ENCODE measurements at regions not wholly inside any gene's neighbourhood (a gene's known extent, or its start where the extent isn't known, plus 50 kb on each side); places are given as distances from the start of the nearest gene placed in this dataset.

DNA sequence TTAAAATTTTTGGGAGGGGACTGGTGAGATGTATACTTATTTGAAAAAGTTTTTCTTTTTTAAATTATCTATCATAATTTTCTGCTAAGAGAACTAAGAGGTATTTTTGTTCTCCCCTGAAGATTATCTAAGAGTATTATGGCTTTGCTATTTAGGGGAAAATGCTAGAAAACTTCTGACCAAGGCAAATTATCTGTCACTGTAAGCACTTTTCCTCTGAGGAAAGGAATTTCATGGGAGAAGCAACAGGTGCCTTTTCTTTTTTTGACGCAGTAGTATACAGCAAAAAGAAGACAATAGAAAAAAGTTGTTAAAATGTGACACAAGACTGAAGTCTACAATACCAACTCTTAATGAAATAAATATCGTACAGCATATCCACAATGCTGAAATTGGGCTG, 201.6 kb upstream of the NANOGP8 start:
- Histone ChIP-seq H3K27ac (ENCODE audit: insufficient read depth, low read depth, low read length) (no peak overlapping the region), H3K4me3 (replicated peaks in 1 of 3; ENCODE audit: insufficient read depth in 1 of 3, low read depth in 1 of 3, low read length in 3 of 3) (no peak overlapping the region), H3K9me3 (replicated peaks; ENCODE audit: control insufficient read depth, insufficient read depth, low read length) (no peaks in the 10 kb centered on the region), H3K27me3 (ENCODE audit: control insufficient read depth in 2 of 2, insufficient read depth in 2 of 2, low read length in 2 of 2) (peaks cover 18 to 49% of the 10 kb centered on the region in 2 experiments), H3K79me2 (ENCODE audit: control insufficient read depth, insufficient read depth, low read length) (no peaks in the 10 kb centered on the region), H3K36me3 (ENCODE audit: control insufficient read depth in 2 of 2, extremely low read depth in 1 of 2, insufficient read depth in 2 of 2, low read length in 2 of 2) (no peaks in the 10 kb centered on the region), H2AFZ (ENCODE audit: low read depth, low read length) (no peak overlapping the region), H3K4me2 (ENCODE audit: insufficient read depth, low read length) (no peak overlapping the region), H3K4me1 (ENCODE audit: control insufficient read depth, extremely low read depth, insufficient read depth, low read length) (no peaks in the 10 kb centered on the region), H3K9me1 (replicated peaks; ENCODE audit: control insufficient read depth, extremely low read depth, insufficient read depth, low read length) (no peaks in the 10 kb centered on the region), H4K20me1 (replicated peaks; ENCODE audit: control insufficient read depth, extremely low read depth, insufficient read depth, low read length) (no peaks in the 10 kb centered on the region), H3K9ac (replicated peaks; ENCODE audit: extremely low read depth, insufficient read depth, low read length) (no peak overlapping the region)
- no peak for TF ChIP-seq MYC (IDR thresholded peaks at IDR 0.05; ENCODE audit: low read depth, low read length)
- no peak for TF ChIP-seq JUN (IDR thresholded peaks at IDR 0.05; ENCODE audit: borderline replicate concordance, insufficient read depth, insufficient read length, low read depth)
- TF ChIP-seq, protein P1, sequence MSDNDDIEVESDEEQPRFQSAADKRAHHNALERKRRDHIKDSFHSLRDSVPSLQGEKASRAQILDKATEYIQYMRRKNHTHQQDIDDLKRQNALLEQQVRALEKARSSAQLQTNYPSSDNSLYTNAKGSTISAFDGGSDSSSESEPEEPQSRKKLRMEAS (IDR thresholded peaks at IDR 0.05; ENCODE audit: insufficient read depth, insufficient read length), result no peak
- TF ChIP-seq POLR2AphosphoS5 (IDR thresholded peaks at IDR 0.05; ENCODE audit: insufficient read depth, low read depth, low read length), result no peak
- TF ChIP-seq FOS (IDR thresholded peaks at IDR 0.05; ENCODE audit: borderline replicate concordance, insufficient read depth, low read length), result no peak
- no peak for TF ChIP-seq GATA2 (IDR thresholded peaks at IDR 0.05; ENCODE audit: insufficient read depth, insufficient read length, low read depth, low read length)
- TF ChIP-seq POLR2A (IDR thresholded peaks at IDR 0.05; ENCODE audit: low read depth, low read length), result no peak
- TF ChIP-seq EZH2 (IDR thresholded peaks at IDR 0.05; ENCODE audit: borderline replicate concordance, low read depth, low read length, severe bottlenecking), result no peak
- TF ChIP-seq, protein P2, sequence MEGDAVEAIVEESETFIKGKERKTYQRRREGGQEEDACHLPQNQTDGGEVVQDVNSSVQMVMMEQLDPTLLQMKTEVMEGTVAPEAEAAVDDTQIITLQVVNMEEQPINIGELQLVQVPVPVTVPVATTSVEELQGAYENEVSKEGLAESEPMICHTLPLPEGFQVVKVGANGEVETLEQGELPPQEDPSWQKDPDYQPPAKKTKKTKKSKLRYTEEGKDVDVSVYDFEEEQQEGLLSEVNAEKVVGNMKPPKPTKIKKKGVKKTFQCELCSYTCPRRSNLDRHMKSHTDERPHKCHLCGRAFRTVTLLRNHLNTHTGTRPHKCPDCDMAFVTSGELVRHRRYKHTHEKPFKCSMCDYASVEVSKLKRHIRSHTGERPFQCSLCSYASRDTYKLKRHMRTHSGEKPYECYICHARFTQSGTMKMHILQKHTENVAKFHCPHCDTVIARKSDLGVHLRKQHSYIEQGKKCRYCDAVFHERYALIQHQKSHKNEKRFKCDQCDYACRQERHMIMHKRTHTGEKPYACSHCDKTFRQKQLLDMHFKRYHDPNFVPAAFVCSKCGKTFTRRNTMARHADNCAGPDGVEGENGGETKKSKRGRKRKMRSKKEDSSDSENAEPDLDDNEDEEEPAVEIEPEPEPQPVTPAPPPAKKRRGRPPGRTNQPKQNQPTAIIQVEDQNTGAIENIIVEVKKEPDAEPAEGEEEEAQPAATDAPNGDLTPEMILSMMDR (IDR thresholded peaks at IDR 0.05; ENCODE audit: extremely low read depth in 1 of 2, insufficient read depth in 1 of 2, low read depth in 1 of 2, low read length in 2 of 2), result no peak
- BruUV-seq (replicated peaks), result no TSS peak
- FAIRE-seq, result no peak
- dilution Hi-C loops (cut with MboI; ENCODE audit: extremely low pct_ligation_motif_present, low sequenced_read_pairs) (no loop called here), intact Hi-C loops (cut with micrococcal nuclease) (loop anchor here (5.0 to 10.0 kb wide), 3 partner anchors 1291 to 1848 kb away; partner anchors contain the start of gene CDIN1)
- ChIA-PET POLR2A (no interaction called here), CTCF (interaction anchor here (2.1 to 8.5 kb wide), 3 partner anchors 150 to 159 kb away, joined by 8 to 828 read pairs (median 44); no protein-coding TSS in a partner anchor)
- DNase-seq (ENCODE audit: low read depth, low spot score), result no peak

Measured in endothelial cell of umbilical vein (primary cell).